CD4-positive, alpha-beta T cell (primary cell): ENCODE measurements at regions not wholly inside any gene's neighbourhood (a gene's known extent, or its start where the extent isn't known, plus 50 kb on each side); places are given as distances from the start of the nearest gene placed in this dataset.

Experiments
- ATAC-seq: fragments of 200-7000 bp; cut with Tn5 transposase; one replicate; pipeline ENCODE4 v1.10.0; 2022; ENCODE audit warnings: mild to moderate bottlenecking; ENCODE audit not compliant: poor library complexity
- CTCF ChIA-PET: fragments of 350-600 bp; sonication (Branson Sonifier 250); formaldehyde crosslinking; loops from one replicate; lab custom pipeline; 2021; ENCODE audit warnings: antibody characterized with exemption, inconsistent platforms; lab: Charles Lee
- POLR2A ChIA-PET: fragments of 350-600 bp; sonication (Branson Sonifier 250); formaldehyde crosslinking; loops from one replicate; lab custom pipeline; 2021; ENCODE audit warnings: antibody characterized with exemption, inconsistent platforms; lab: Charles Lee
- DNase-seq, 14 experiments: peaks; one replicate each; pipeline ENCODE4 v3.0.0-alpha.2; 2013 to 2020; ENCODE audit warnings: mixed read lengths in 2 of 14
- H3K27ac ChIP-seq, 2 donors: one replicate each; pipeline versions ENCODE4 v1.5.1 to v1.7.0; 2013; ENCODE audit warnings: low read length in 2 of 2, low read depth in 1 of 2, mild to moderate bottlenecking in 1 of 2
- H3K27me3 ChIP-seq, 2 experiments: 1 replicate in 1 of 2; 2 replicates in 1 of 2; pipeline versions ENCODE4 v1.6.1 to v1.7.0; 2013; ENCODE audit warnings: low read length in 2 of 2, control low read depth in 1 of 2, mild to moderate bottlenecking in 1 of 2, moderate library complexity in 1 of 2; ENCODE audit not compliant: insufficient read depth in 2 of 2, control insufficient read depth in 1 of 2
- H3K36me3 ChIP-seq: one replicate; pipeline ENCODE4 v1.6.1; 2013; ENCODE audit warnings: low read length, control low read depth; ENCODE audit not compliant: insufficient read depth
- H3K4me1 ChIP-seq: one replicate; pipeline ENCODE4 v1.6.1; 2013; ENCODE audit warnings: low read length, control low read depth; ENCODE audit not compliant: insufficient read depth
- H3K4me3 ChIP-seq: one replicate; pipeline ENCODE4 v1.5.1; 2013; ENCODE audit warnings: mild to moderate bottlenecking, low read length, moderate library complexity
- H3K9me3 ChIP-seq, 2 experiments: 1 replicate in 1 of 2; 2 replicates in 1 of 2; pipeline versions ENCODE4 v1.6.1 to v1.7.0; 2013; ENCODE audit warnings: low read length in 2 of 2, mild to moderate bottlenecking in 2 of 2, control low read depth in 1 of 2, moderate library complexity in 1 of 2; ENCODE audit not compliant: control insufficient read depth in 1 of 2, insufficient read depth in 1 of 2
- H3K27ac Mint-ChIP-seq: one replicate; pipeline ENCODE4 v1.8.0; 2020; ENCODE audit warnings: mixed read lengths
- H3K27me3 Mint-ChIP-seq: one replicate; pipeline ENCODE4 v1.8.0; 2021; ENCODE audit warnings: mixed read lengths
- H3K36me3 Mint-ChIP-seq: one replicate; pipeline ENCODE4 v1.8.0; 2021; ENCODE audit warnings: low read depth, mixed read lengths
- H3K4me1 Mint-ChIP-seq: one replicate; pipeline ENCODE4 v1.8.0; 2021; ENCODE audit warnings: low read depth, mixed read lengths
- H3K4me3 Mint-ChIP-seq: one replicate; pipeline ENCODE4 v1.8.0; 2020; ENCODE audit warnings: mild to moderate bottlenecking, mixed read lengths
- H3K9me3 Mint-ChIP-seq: one replicate; pipeline ENCODE4 v1.8.0; 2020; ENCODE audit warnings: mixed read lengths
- intact Hi-C, 2 experiments: fragments of 100-400 bp; cut with DNase I in 1 of 2; cut with micrococcal nuclease in 1 of 2; formaldehyde crosslinking; loops; one replicate each; pipeline versions ENCODE4 v1.15.1 to v1.9.0; 2023 to 2025; cut with DNase I, micrococcal nuclease
- TF ChIP-seq, protein P1 (sequence below): fragments of 200-600 bp; IDR thresholded peaks from one replicate; pipeline ENCODE4 v1.8.0; 2022; ENCODE audit warnings: antibody characterized with exemption, mild to moderate bottlenecking

DNA sequence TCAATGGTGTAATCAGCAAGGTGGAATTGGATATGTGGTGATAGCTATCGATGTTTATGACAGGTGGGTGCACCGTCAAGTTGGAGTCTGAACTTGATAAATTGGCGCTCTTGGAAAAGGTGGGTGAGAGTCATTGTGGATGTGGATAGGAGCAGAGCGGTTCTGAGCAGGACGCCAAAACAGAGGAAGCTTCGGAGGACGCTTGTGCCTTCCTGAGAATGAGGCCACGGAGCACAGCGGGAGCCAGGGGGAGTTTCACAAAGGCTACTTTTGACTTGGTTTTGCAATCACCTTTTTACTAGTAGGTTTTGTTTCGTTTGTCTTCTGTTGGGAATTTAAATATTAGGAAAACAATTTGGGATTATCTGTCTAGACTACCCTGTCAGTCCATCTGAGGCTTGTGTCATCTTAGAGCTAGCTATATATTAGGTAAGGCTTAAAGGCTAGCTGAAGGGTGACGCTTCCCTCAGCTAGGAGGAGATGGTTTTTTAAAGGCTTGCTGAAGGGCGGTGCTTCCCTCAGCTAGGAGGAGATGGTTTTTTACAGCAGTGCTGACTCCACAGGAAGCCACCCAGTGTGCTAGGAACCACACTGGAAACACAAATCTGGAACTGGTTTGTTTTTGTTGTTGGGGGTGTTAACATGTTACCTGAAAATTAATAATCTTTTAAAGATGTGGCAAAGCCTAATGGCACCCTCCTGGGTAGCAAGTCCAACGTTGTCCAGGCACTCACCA, 142.4 kb upstream of the IRX4 start:
- no peak overlapping the region for H3K4me3 ChIP-seq
- H3K27ac ChIP-seq, result no peak overlapping the region
- Mint-ChIP-seq H3K36me3 (no peaks in the 10 kb centered on the region), H3K4me1 (no peaks in the 10 kb centered on the region), H3K27ac (no peak overlapping the region), H3K9me3 (no peaks in the 10 kb centered on the region), H3K27me3 (peaks cover 52% of the 10 kb centered on the region), H3K4me3 (no peak overlapping the region)
- H3K27me3 ChIP-seq, result peaks cover 5 to 11% of the 10 kb centered on the region in 2 experiments
- no peaks in the 10 kb centered on the region for H3K4me1 ChIP-seq
- CTCF ChIA-PET, result no interaction called here
- H3K9me3 ChIP-seq, result no peaks in the 10 kb centered on the region
- TF ChIP-seq, protein P1, sequence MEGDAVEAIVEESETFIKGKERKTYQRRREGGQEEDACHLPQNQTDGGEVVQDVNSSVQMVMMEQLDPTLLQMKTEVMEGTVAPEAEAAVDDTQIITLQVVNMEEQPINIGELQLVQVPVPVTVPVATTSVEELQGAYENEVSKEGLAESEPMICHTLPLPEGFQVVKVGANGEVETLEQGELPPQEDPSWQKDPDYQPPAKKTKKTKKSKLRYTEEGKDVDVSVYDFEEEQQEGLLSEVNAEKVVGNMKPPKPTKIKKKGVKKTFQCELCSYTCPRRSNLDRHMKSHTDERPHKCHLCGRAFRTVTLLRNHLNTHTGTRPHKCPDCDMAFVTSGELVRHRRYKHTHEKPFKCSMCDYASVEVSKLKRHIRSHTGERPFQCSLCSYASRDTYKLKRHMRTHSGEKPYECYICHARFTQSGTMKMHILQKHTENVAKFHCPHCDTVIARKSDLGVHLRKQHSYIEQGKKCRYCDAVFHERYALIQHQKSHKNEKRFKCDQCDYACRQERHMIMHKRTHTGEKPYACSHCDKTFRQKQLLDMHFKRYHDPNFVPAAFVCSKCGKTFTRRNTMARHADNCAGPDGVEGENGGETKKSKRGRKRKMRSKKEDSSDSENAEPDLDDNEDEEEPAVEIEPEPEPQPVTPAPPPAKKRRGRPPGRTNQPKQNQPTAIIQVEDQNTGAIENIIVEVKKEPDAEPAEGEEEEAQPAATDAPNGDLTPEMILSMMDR, result no peak
- POLR2A ChIA-PET, result no interaction called here
- no peaks in the 10 kb centered on the region for H3K36me3 ChIP-seq
- DNase-seq, result no peak
- ATAC-seq, result no peak
- intact Hi-C loops, result no loop called here

DNA sequence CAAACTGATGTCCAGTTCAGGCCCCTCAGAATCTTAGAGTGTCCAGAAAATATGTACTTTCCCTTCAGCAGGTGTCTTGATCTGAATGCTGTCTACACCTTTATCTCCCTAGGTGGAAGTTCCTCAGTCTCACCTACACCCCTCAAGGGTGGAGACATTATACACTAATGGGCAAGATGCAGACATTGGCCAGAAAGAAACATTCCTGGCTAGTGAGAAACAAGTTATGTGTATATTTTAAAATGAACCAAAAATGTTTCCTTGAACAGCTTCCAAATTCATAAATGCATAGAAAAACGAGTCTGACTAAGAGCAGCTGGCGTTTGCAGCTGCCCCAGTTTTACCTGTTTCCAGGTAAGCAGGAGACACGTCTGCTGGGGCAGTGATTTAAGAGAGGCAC, 140.5 kb upstream of the IRX4 start:
- Histone ChIP-seq H3K36me3 (no peaks in the 10 kb centered on the region), H3K9me3 (no peaks in the 10 kb centered on the region), H3K4me1 (no peaks in the 10 kb centered on the region), H3K27ac (no peak overlapping the region), H3K4me3 (no peak overlapping the region), H3K27me3 (peaks cover 5% of the 10 kb centered on the region in 2 experiments)
- no peak overlapping the region for H3K4me3 Mint-ChIP-seq
- DNase-seq (no peak), ATAC-seq (no peak)
- H3K27me3 Mint-ChIP-seq, result peaks cover 38% of the 10 kb centered on the region
- no peaks in the 10 kb centered on the region for H3K9me3 Mint-ChIP-seq
- CTCF ChIA-PET, result no interaction called here
- TF ChIP-seq, protein P1, result no peak
- no peaks in the 10 kb centered on the region for H3K4me1 Mint-ChIP-seq
- intact Hi-C loops, result no loop called here
- H3K36me3 Mint-ChIP-seq, result no peaks in the 10 kb centered on the region
- POLR2A ChIA-PET, result no interaction called here
- H3K27ac Mint-ChIP-seq, result no peak overlapping the region

GRCh38 chr5:2022436-2022835, 139.7 kb upstream of the IRX4 start:
- Mint-ChIP-seq H3K27ac (no peak overlapping the region), H3K9me3 (no peaks in the 10 kb centered on the region), H3K4me3 (no peak overlapping the region), H3K36me3 (no peaks in the 10 kb centered on the region), H3K4me1 (no peaks in the 10 kb centered on the region), H3K27me3 (peaks cover 34% of the 10 kb centered on the region)
- TF ChIP-seq, protein P1, result no peak
- no peaks in the 10 kb centered on the region for H3K36me3 ChIP-seq
- H3K4me3 ChIP-seq, result no peak overlapping the region
- intact Hi-C loops, result no loop called here
- ChIA-PET POLR2A (no interaction called here), CTCF (no interaction called here)
- H3K9me3 ChIP-seq, result no peaks in the 10 kb centered on the region
- no peaks in the 10 kb centered on the region for H3K4me1 ChIP-seq
- H3K27ac ChIP-seq, result no peak overlapping the region
- H3K27me3 ChIP-seq, result peaks cover 5% of the 10 kb centered on the region in 2 experiments
- ATAC-seq (no peak), DNase-seq (no peak)
